ENCODE measurements at regions not wholly inside any gene's neighbourhood (a gene's known extent, or its start where the extent isn't known, plus 50 kb on each side); places are given as distances from the start of the nearest gene placed in this dataset.

- 55 to 64% methylated on average over 2 of the region's 2 CpGs for WGBS, 2 donors
Measured at GRCh38 chr13:21932578-21932977, 261.7 kb downstream of the FGF9 start.

GRCh38 chr13:21932996-21933395, 262.1 kb downstream of the FGF9 start:
- intact Hi-C loops (cut with DNase I; ENCODE audit: low total_unique reads): no loop called here
- DNase-seq (ENCODE audit: low spot score in 2 of 2): no peak
- TF ChIP-seq CTCF (IDR thresholded peaks at IDR 0.05) (no peak), POLR2A (IDR thresholded peaks at IDR 0.05) (no peak)
- WGBS, 2 donors: 60 to 62% methylated on average over 6 of the region's 6 CpGs
- H3K4me3 ChIP-seq (ENCODE audit: low read depth, poor library complexity, severe bottlenecking): no peak overlapping the region

More at GRCh38 chr13:21932578-21932977, 261.7 kb downstream of the FGF9 start:
- DNase-seq (ENCODE audit: low spot score in 2 of 2): no peak
- TF ChIP-seq CTCF (IDR thresholded peaks at IDR 0.05): no peak
- no peak for TF ChIP-seq POLR2A (IDR thresholded peaks at IDR 0.05)
- no peak overlapping the region for H3K4me3 ChIP-seq (ENCODE audit: low read depth, poor library complexity, severe bottlenecking)
- intact Hi-C loops (cut with DNase I; ENCODE audit: low total_unique reads): no loop called here

- TF ChIP-seq CTCF (IDR thresholded peaks at IDR 0.05): no peak
- TF ChIP-seq POLR2A (IDR thresholded peaks at IDR 0.05): no peak
- H3K4me3 ChIP-seq (ENCODE audit: low read depth, poor library complexity, severe bottlenecking): no peak overlapping the region
- WGBS, 2 donors: 55 to 59% methylated on average over 9 of the region's 9 CpGs
- no peak for DNase-seq (ENCODE audit: low spot score in 2 of 2)
- intact Hi-C loops (cut with DNase I; ENCODE audit: low total_unique reads): no loop called here
Measured at GRCh38 chr13:21934284-21934683, 263.4 kb downstream of the FGF9 start.

GRCh38 chr13:21936674-21937073, 265.8 kb downstream of the FGF9 start:
- WGBS, 2 donors: 89 to 93% methylated on average over 4 of the region's 4 CpGs
- intact Hi-C loops (cut with DNase I; ENCODE audit: low total_unique reads): no loop called here
- DNase-seq (ENCODE audit: low spot score in 2 of 2): no peak
- no peak overlapping the region for H3K4me3 ChIP-seq (ENCODE audit: low read depth, poor library complexity, severe bottlenecking)
- TF ChIP-seq POLR2A (IDR thresholded peaks at IDR 0.05) (no peak), CTCF (IDR thresholded peaks at IDR 0.05) (no peak)

GRCh38 chr13:21938168-21938567, 267.3 kb downstream of the FGF9 start:
- no peak for DNase-seq (ENCODE audit: low spot score in 2 of 2)
- intact Hi-C loops (cut with DNase I; ENCODE audit: low total_unique reads): no loop called here

More at GRCh38 chr13:21938168-21938567, 267.3 kb downstream of the FGF9 start:
- no peak for TF ChIP-seq POLR2A (IDR thresholded peaks at IDR 0.05)
- TF ChIP-seq CTCF (IDR thresholded peaks at IDR 0.05): no peak
- 51 to 58% methylated on average over 6 of the region's 6 CpGs for WGBS, 2 donors
- H3K4me3 ChIP-seq (ENCODE audit: low read depth, poor library complexity, severe bottlenecking): no peak overlapping the region

All from lower leg skin (tissue), 4 donors.